Liver (tissue), 8 donors: ENCODE measurements at regions not wholly inside any gene's neighbourhood (a gene's known extent, or its start where the extent isn't known, plus 50 kb on each side); places are given as distances from the start of the nearest gene placed in this dataset.

ENCODE experiments used
- DNase-seq: peaks from one replicate; pipeline ENCODE4 v3.0.0-alpha.2; 2017; ENCODE audit warnings: low spot score
- H3K27ac ChIP-seq, 2 donors: one replicate each; pipeline ENCODE4 v1.7.0; 2013; ENCODE audit warnings: inconsistent platforms in 2 of 2, low read length in 2 of 2, control low read depth in 1 of 2, low read depth in 1 of 2, mild to moderate bottlenecking in 1 of 2
- H3K27me3 ChIP-seq, 4 donors: one replicate each; pipeline versions ENCODE4 v1.6.1 to v1.7.0; 2013; ENCODE audit warnings: low read length in 3 of 4, inconsistent platforms in 1 of 4, mild to moderate bottlenecking in 1 of 4, moderate library complexity in 1 of 4; ENCODE audit not compliant: control insufficient read depth in 4 of 4, insufficient read depth in 4 of 4
- H3K36me3 ChIP-seq, 4 donors: one replicate each; pipeline versions ENCODE4 v1.6.1 to v1.7.0; 2013; ENCODE audit warnings: low read length in 3 of 4, mild to moderate bottlenecking in 3 of 4, low read depth in 1 of 4, moderate library complexity in 1 of 4; ENCODE audit not compliant: control insufficient read depth in 4 of 4, insufficient read depth in 3 of 4
- H3K4me1 ChIP-seq, 4 donors: one replicate each; pipeline versions ENCODE4 v1.6.1 to v1.7.0; 2013; ENCODE audit warnings: low read length in 3 of 4, mild to moderate bottlenecking in 3 of 4, moderate library complexity in 1 of 4; ENCODE audit not compliant: control insufficient read depth in 4 of 4, insufficient read depth in 4 of 4
- H3K4me3 ChIP-seq, 3 donors: one replicate each; pipeline versions ENCODE4 v1.6.1 to v1.7.0; 2013; ENCODE audit warnings: low read length in 3 of 3, control low read depth in 1 of 3, low read depth in 1 of 3, mild to moderate bottlenecking in 1 of 3
- H3K9ac ChIP-seq, 2 donors: one replicate each; pipeline ENCODE4 v1.7.0; 2013; ENCODE audit warnings: low read length in 2 of 2, mild to moderate bottlenecking in 2 of 2, moderate library complexity in 2 of 2, control low read depth in 1 of 2, low read depth in 1 of 2
- H3K9me3 ChIP-seq, 4 donors: one replicate each; pipeline versions ENCODE4 v1.6.1 to v1.7.0; 2013; ENCODE audit warnings: low read length in 3 of 4; ENCODE audit not compliant: control insufficient read depth in 4 of 4
- CTCF ChIP-seq: fragments of 150-350 bp; IDR thresholded peaks from 2 replicates; pipeline ENCODE4 v1.5.1; 2017; ENCODE audit warnings: improper control_type of control experiment, low read depth, low read length; ENCODE audit not compliant: missing input control
- EGR1 ChIP-seq, 2 donors: IDR thresholded peaks; 2 replicates each; pipeline ENCODE4 v1.6.1; 2016 to 2018; ENCODE audit warnings: antibody characterized with exemption in 2 of 2, low read depth in 2 of 2
- FOXA1 ChIP-seq: IDR thresholded peaks from 2 replicates; pipeline ENCODE4 v1.6.1; 2016; ENCODE audit warnings: antibody characterized with exemption
- FOXA2 ChIP-seq: IDR thresholded peaks from 2 replicates; pipeline ENCODE4 v1.6.1; 2016; ENCODE audit warnings: antibody characterized with exemption
- GABPA ChIP-seq, 2 donors: IDR thresholded peaks in 1 of 2; conservative IDR thresholded peaks in 1 of 2; 2 replicates each; pipeline ENCODE4 v1.6.1; 2016; ENCODE audit warnings: antibody characterized with exemption in 2 of 2, mild to moderate bottlenecking in 1 of 2, moderate library complexity in 1 of 2
- HNF4A ChIP-seq, 2 donors: conservative IDR thresholded peaks; 2 replicates each; pipeline ENCODE4 v1.6.1; 2016; ENCODE audit warnings: antibody characterized with exemption in 2 of 2, mild to moderate bottlenecking in 2 of 2
- JUND ChIP-seq, 2 donors: IDR thresholded peaks; 2 replicates each; pipeline ENCODE4 v1.6.1; 2016; ENCODE audit warnings: antibody characterized with exemption in 2 of 2
- MAX ChIP-seq: IDR thresholded peaks from 2 replicates; pipeline ENCODE4 v1.6.1; 2016; ENCODE audit warnings: antibody characterized with exemption
- RAD21 ChIP-seq, 2 donors: IDR thresholded peaks; 2 replicates each; pipeline ENCODE4 v1.6.1; 2016; ENCODE audit warnings: antibody characterized with exemption in 2 of 2, mild to moderate bottlenecking in 2 of 2
- REST ChIP-seq: IDR thresholded peaks from 2 replicates; pipeline ENCODE4 v1.6.1; 2016; ENCODE audit warnings: antibody characterized with exemption, mild to moderate bottlenecking
- TAF1 ChIP-seq: conservative IDR thresholded peaks from 2 replicates; pipeline ENCODE4 v1.6.1; 2016; ENCODE audit warnings: antibody characterized with exemption, mild to moderate bottlenecking
- YY1 ChIP-seq: IDR thresholded peaks from 2 replicates; pipeline ENCODE4 v1.6.1; 2016; ENCODE audit warnings: antibody characterized with exemption, mild to moderate bottlenecking
- WGBS: extraction: QIAGEN DNeasy Blood & Tissue Kit; methylation state at CpG from one replicate; pipeline ENCODE4 v1.1.7; 2013; 5-methylcytosine and 5-hydroxymethylcytosine counted together
- TF ChIP-seq, protein P1 (sequence below): IDR thresholded peaks from 2 replicates; pipeline ENCODE4 v1.6.1; 2016; ENCODE audit warnings: antibody characterized with exemption
- TF ChIP-seq, protein P2 (sequence below): IDR thresholded peaks from 2 replicates; pipeline ENCODE4 v1.6.1; 2016; ENCODE audit warnings: antibody characterized with exemption
- donor health status: healthy.
- donor health status: healthy.
- donor health status: healthy.
- donor health status: healthy.
- donor health status: healthy.

GRCh38 chr2:573025-573424 is 104.2 kb downstream of the TMEM18 start:
- no peak for DNase-seq
- whole genome bisulfite sequencing, result 73% methylated on average over 9 of the region's 9 CpGs
- no peaks in the 10 kb centered on the region for H3K4me1 ChIP-seq

DNA sequence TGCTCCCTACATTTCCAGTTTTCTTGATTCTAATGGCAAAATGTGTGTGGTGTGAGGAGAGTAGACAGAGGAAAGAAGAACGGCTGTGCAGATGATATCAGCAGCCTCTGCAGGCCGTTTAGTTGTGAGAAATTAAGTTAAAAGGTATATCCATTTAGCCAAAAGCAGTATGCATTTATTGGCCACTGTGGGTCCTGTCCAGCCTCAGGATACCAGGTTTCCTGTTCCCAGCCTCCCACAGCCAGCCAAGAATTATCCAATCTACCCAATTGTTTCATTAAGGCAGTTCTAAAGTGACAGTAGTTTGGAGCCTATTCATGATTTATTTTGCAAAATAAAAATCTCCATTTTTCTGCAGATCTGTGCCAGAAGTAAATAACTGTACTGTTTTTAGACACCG is 107.5 kb downstream of the TMEM18 start:
- WGBS, result 65% methylated on average over 3 of the region's 3 CpGs
- no peak overlapping the region for H3K27ac ChIP-seq
- DNase-seq, result no peak
- no peaks in the 10 kb centered on the region for H3K4me1 ChIP-seq
- no peak overlapping the region for H3K9ac ChIP-seq
- H3K9me3 ChIP-seq, result no peaks in the 10 kb centered on the region
- H3K4me3 ChIP-seq, result no peak overlapping the region
- peaks cover 0 to 8% (median 2%) of the 10 kb centered on the region in 4 donors for H3K27me3 ChIP-seq
- H3K36me3 ChIP-seq, result no peaks in the 10 kb centered on the region
- TF ChIP-seq MAX, result no peak
- TF ChIP-seq FOXA1, result no peak
- TF ChIP-seq, protein P1, sequence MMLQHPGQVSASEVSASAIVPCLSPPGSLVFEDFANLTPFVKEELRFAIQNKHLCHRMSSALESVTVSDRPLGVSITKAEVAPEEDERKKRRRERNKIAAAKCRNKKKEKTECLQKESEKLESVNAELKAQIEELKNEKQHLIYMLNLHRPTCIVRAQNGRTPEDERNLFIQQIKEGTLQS, result no peak
- TF ChIP-seq, protein P2, sequence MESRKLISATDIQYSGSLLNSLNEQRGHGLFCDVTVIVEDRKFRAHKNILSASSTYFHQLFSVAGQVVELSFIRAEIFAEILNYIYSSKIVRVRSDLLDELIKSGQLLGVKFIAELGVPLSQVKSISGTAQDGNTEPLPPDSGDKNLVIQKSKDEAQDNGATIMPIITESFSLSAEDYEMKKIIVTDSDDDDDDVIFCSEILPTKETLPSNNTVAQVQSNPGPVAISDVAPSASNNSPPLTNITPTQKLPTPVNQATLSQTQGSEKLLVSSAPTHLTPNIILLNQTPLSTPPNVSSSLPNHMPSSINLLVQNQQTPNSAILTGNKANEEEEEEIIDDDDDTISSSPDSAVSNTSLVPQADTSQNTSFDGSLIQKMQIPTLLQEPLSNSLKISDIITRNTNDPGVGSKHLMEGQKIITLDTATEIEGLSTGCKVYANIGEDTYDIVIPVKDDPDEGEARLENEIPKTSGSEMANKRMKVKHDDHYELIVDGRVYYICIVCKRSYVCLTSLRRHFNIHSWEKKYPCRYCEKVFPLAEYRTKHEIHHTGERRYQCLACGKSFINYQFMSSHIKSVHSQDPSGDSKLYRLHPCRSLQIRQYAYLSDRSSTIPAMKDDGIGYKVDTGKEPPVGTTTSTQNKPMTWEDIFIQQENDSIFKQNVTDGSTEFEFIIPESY, result no peak
- TF ChIP-seq YY1, result no peak
- TF ChIP-seq EGR1 (IDR thresholded peaks at IDR 0.05; ENCODE audit: low read depth in 2 of 2), result no peak
- no peak for TF ChIP-seq CTCF
- TF ChIP-seq RAD21 (IDR thresholded peaks at IDR 0.05), result no peak
- TF ChIP-seq GABPA (IDR thresholded peaks at IDR 0.05 in 1 of 2, conservative IDR thresholded peaks at IDR 0.05 in 1 of 2), result no peak
- TF ChIP-seq TAF1, result no peak
- no peak for TF ChIP-seq JUND (IDR thresholded peaks at IDR 0.05)
- TF ChIP-seq HNF4A (conservative IDR thresholded peaks at IDR 0.05), result no peak

More at GRCh38 chr2:573025-573424, 104.2 kb downstream of the TMEM18 start:
- H3K27me3 ChIP-seq, result peaks cover 0 to 5% (median under 1%) of the 10 kb centered on the region in 4 donors
- H3K9me3 ChIP-seq, result no peaks in the 10 kb centered on the region
- H3K4me3 ChIP-seq, result no peak overlapping the region
- no peak overlapping the region for H3K9ac ChIP-seq
- H3K36me3 ChIP-seq, result no peaks in the 10 kb centered on the region
- TF ChIP-seq FOXA2, result no peak
- TF ChIP-seq, protein P1, result no peak
- TF ChIP-seq EGR1 (IDR thresholded peaks at IDR 0.05; ENCODE audit: low read depth in 2 of 2), result no peak
- no peak for TF ChIP-seq REST
- TF ChIP-seq YY1, result no peak
- no peak for TF ChIP-seq CTCF
- H3K27ac ChIP-seq, result no peak overlapping the region
